WTC11 (cell line): ENCODE measurements at regions not wholly inside any gene's neighbourhood (a gene's known extent, or its start where the extent isn't known, plus 50 kb on each side); places are given as distances from the start of the nearest gene placed in this dataset.

ENCODE experiments used
- ATAC-seq: fragments of 200-7000 bp; cut with Tn5 transposase; 2 replicates; pipeline ENCODE4 v1.10.0; 2021; ENCODE audit warnings: mild to moderate bottlenecking, moderate library complexity
- CTCF ChIA-PET: fragments of 300-600 bp; sonication (Branson Sonifier 250); formaldehyde crosslinking; loops from one replicate; lab custom pipeline; 2021; ENCODE audit warnings: antibody characterized with exemption; lab: Charles Lee
- POLR2A ChIA-PET: fragments of 350-600 bp; sonication (Branson Sonifier 250); formaldehyde crosslinking; loops from one replicate; lab custom pipeline; 2021; ENCODE audit warnings: antibody characterized with exemption; lab: Charles Lee
- DNase-seq: peaks from one replicate; pipeline ENCODE4 v3.0.0; 2021; ENCODE audit warnings: low spot score
- H3K27ac Mint-ChIP-seq: 2 replicates; pipeline ENCODE4 v1.8.0; 2021; ENCODE audit warnings: mixed read lengths
- H3K27me3 Mint-ChIP-seq: 2 replicates; pipeline ENCODE4 v1.8.0; 2021; ENCODE audit warnings: low read depth, mild to moderate bottlenecking, moderate library complexity, mixed read lengths
- H3K36me3 Mint-ChIP-seq: 2 replicates; pipeline ENCODE4 v1.8.0; 2021; ENCODE audit warnings: mixed read lengths
- H3K4me1 Mint-ChIP-seq: 2 replicates; pipeline ENCODE4 v1.8.0; 2022; ENCODE audit warnings: mixed read lengths
- H3K4me3 Mint-ChIP-seq: 2 replicates; pipeline ENCODE4 v1.8.0; 2021; ENCODE audit warnings: mild to moderate bottlenecking, moderate library complexity, mixed read lengths
- H3K9me3 Mint-ChIP-seq: 2 replicates; pipeline ENCODE4 v1.8.0; 2021; ENCODE audit warnings: mixed read lengths
- EMX1 ChIP-seq: fragments of 250-450 bp; sonication (Bioruptor Pico); IDR thresholded peaks from 2 replicates; pipeline ENCODE4 v1.8.0; 2021; ENCODE audit warnings: mild to moderate bottlenecking
- FOXP4 ChIP-seq: sonication (generic); formaldehyde crosslinking; IDR thresholded peaks from 2 replicates; pipeline ENCODE4 v1.8.0; 2022; ENCODE audit warnings: mild to moderate bottlenecking, missing genetic modification reagents
- KAT7 ChIP-seq: sonication (generic); formaldehyde crosslinking; IDR thresholded peaks from 2 replicates; pipeline ENCODE4 v1.8.1; 2023; ENCODE audit warnings: missing genetic modification reagents, mild to moderate bottlenecking, borderline replicate concordance
- NR3C1 ChIP-seq: sonication (generic); formaldehyde crosslinking; conservative IDR thresholded peaks from 2 replicates; pipeline ENCODE4 v1.8.1; 2023; ENCODE audit warnings: low read depth, mild to moderate bottlenecking, missing genetic modification reagents
- OVOL2 ChIP-seq: fragments of 250-450 bp; sonication (Bioruptor Pico); IDR thresholded peaks from 2 replicates; pipeline ENCODE4 v1.9.0; 2021; ENCODE audit warnings: mild to moderate bottlenecking, borderline replicate concordance
- TCF7 ChIP-seq: sonication (generic); formaldehyde crosslinking; IDR thresholded peaks from 2 replicates; pipeline ENCODE4 v1.8.0; 2022; ENCODE audit warnings: mild to moderate bottlenecking, low read depth, missing genetic modification reagents, moderate library complexity
- TEAD1 ChIP-seq: sonication (generic); formaldehyde crosslinking; IDR thresholded peaks from 2 replicates; pipeline ENCODE4 v1.8.0; 2022; ENCODE audit warnings: mild to moderate bottlenecking, missing genetic modification reagents
- USF2 ChIP-seq: sonication (generic); formaldehyde crosslinking; IDR thresholded peaks from 2 replicates; pipeline ENCODE4 v1.8.1; 2023; ENCODE audit warnings: mild to moderate bottlenecking, missing genetic modification reagents, moderate library complexity
- ZBTB43 ChIP-seq: sonication (generic); formaldehyde crosslinking; IDR thresholded peaks from 2 replicates; pipeline ENCODE4 v1.8.1; 2023; ENCODE audit warnings: mild to moderate bottlenecking, missing genetic modification reagents
- ZMAT4 ChIP-seq: fragments of 250-450 bp; sonication (Bioruptor Pico); IDR thresholded peaks from 2 replicates; pipeline ENCODE4 v1.9.0; 2021; ENCODE audit warnings: mild to moderate bottlenecking
- ZNF317 ChIP-seq: sonication (generic); formaldehyde crosslinking; IDR thresholded peaks from 2 replicates; pipeline ENCODE4 v1.8.1; 2023; ENCODE audit warnings: low read depth, mild to moderate bottlenecking, moderate library complexity, missing genetic modification reagents, borderline replicate concordance
- ZNF416 ChIP-seq: fragments of 250-450 bp; sonication (Bioruptor Pico); IDR thresholded peaks from 2 replicates; pipeline ENCODE4 v1.9.0; 2021; ENCODE audit warnings: mild to moderate bottlenecking, inconsistent platforms
- TF ChIP-seq, protein P1 (sequence below): sonication (generic); formaldehyde crosslinking; IDR thresholded peaks from 2 replicates; pipeline ENCODE4 v1.8.1; 2023; ENCODE audit warnings: mild to moderate bottlenecking, missing genetic modification reagents
- TF ChIP-seq, protein P2 (sequence below): sonication (generic); formaldehyde crosslinking; IDR thresholded peaks from 2 replicates; pipeline ENCODE4 v1.8.1; 2023; ENCODE audit warnings: mild to moderate bottlenecking, missing genetic modification reagents, moderate library complexity
- TF ChIP-seq, protein P3 (sequence below): fragments of 250-450 bp; sonication (Bioruptor Pico); IDR thresholded peaks from 2 replicates; pipeline ENCODE4 v1.8.0; 2021; ENCODE audit warnings: mild to moderate bottlenecking
- TF ChIP-seq, protein P4 (sequence below): sonication (generic); formaldehyde crosslinking; IDR thresholded peaks from 2 replicates; pipeline ENCODE4 v1.8.0; 2022; ENCODE audit warnings: missing genetic modification reagents
- TF ChIP-seq, protein P5 (sequence below): sonication (generic); formaldehyde crosslinking; IDR thresholded peaks from 2 replicates; pipeline ENCODE4 v1.8.1; 2023; ENCODE audit warnings: mild to moderate bottlenecking, missing genetic modification reagents, borderline replicate concordance

DNA sequence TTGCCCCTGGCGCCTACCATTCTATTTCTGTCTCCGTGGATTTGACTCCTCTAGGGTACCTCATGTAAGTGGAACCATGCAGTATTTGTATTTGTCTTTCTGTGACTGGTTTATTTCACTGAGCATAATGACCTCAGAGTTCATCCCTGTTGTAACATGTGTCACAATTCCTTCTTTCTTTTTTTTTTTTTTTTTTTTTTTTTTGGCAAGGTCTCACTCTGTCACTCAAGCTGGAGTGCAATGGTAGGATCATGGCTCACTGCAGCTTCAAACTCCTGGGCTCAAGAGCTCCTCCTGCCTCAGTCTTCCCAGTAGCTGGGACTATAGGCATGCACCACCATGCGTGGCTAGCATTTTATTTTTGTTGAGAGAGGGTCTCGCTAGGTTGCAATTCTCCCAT is 74.0 kb upstream of the SEPTIN5 start (continued):
- TF ChIP-seq, protein P1, sequence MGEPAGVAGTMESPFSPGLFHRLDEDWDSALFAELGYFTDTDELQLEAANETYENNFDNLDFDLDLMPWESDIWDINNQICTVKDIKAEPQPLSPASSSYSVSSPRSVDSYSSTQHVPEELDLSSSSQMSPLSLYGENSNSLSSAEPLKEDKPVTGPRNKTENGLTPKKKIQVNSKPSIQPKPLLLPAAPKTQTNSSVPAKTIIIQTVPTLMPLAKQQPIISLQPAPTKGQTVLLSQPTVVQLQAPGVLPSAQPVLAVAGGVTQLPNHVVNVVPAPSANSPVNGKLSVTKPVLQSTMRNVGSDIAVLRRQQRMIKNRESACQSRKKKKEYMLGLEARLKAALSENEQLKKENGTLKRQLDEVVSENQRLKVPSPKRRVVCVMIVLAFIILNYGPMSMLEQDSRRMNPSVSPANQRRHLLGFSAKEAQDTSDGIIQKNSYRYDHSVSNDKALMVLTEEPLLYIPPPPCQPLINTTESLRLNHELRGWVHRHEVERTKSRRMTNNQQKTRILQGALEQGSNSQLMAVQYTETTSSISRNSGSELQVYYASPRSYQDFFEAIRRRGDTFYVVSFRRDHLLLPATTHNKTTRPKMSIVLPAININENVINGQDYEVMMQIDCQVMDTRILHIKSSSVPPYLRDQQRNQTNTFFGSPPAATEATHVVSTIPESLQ, result no peak
- TF ChIP-seq, protein P2, sequence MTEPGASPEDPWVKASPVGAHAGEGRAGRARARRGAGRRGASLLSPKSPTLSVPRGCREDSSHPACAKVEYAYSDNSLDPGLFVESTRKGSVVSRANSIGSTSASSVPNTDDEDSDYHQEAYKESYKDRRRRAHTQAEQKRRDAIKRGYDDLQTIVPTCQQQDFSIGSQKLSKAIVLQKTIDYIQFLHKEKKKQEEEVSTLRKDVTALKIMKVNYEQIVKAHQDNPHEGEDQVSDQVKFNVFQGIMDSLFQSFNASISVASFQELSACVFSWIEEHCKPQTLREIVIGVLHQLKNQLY, result no peak

DNA sequence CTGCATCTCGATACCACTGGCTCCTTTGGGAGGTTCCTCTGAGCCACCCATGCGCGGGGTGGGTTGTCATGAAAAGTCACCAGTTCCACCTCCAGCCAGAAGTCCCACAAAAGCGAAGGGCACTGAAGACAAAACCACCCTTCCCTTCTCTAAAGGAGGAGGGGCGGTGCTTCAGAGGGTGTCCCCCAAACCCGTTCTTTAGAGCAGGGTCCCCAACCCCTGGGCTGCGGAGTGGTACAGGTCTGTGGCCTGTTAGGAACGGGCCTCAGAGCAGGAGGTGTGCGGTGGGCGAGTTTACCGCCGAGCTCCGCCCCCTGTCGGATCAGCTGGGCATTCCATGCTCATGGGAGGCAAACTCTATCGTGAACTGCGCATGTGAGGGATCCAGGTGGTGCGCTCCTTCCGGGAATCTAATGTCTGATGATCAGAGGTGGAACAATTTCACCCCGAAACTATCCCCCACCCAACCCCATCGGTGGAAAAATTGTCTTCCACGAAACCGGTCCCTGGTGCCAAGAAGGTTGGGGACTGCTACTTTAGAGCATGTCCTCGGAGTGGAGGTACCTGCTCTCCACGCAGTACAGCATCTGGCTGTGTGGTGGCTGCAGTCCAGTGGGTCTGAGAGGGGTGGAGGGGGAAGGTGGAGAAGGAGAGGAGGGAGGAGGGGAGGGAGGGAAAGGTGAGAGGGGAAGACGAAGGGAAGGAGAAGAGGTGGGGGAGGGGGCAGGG is 72.9 kb upstream of the SEPTIN5 start:
- H3K27ac Mint-ChIP-seq, result no peak overlapping the region
- peak; percentile 95 for ATAC-seq
- H3K4me3 Mint-ChIP-seq, result peak overlapping the region; percentile 47
- peak; percentile 85 for DNase-seq
- CTCF ChIA-PET, result interaction anchor here (0.7 to 1.7 kb wide), 19 partner anchors 9 to 497 kb away, joined by 3 to 17 read pairs (median 3); partner anchors contain the start of genes CDC45, ESS2 and UFD1
- H3K36me3 Mint-ChIP-seq, result 0 out of 2 replicates have a peak, but pooled peaks cover 2% of the 10 kb centered on the region
- H3K27me3 Mint-ChIP-seq, result peaks cover 15% of the 10 kb centered on the region
- POLR2A ChIA-PET, result no interaction called here
- H3K4me1 Mint-ChIP-seq, result peaks cover 13% of the 10 kb centered on the region
- H3K9me3 Mint-ChIP-seq, result peaks cover 2% of the 10 kb centered on the region
- TF ChIP-seq ZNF317 (CRISPR knock-in tag), result no peak
- TF ChIP-seq, protein P3, sequence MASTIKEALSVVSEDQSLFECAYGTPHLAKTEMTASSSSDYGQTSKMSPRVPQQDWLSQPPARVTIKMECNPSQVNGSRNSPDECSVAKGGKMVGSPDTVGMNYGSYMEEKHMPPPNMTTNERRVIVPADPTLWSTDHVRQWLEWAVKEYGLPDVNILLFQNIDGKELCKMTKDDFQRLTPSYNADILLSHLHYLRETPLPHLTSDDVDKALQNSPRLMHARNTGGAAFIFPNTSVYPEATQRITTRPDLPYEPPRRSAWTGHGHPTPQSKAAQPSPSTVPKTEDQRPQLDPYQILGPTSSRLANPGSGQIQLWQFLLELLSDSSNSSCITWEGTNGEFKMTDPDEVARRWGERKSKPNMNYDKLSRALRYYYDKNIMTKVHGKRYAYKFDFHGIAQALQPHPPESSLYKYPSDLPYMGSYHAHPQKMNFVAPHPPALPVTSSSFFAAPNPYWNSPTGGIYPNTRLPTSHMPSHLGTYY (CRISPR knock-in tag), result no peak
- TF ChIP-seq KAT7 (CRISPR knock-in tag), result no peak
- no peak for TF ChIP-seq ZNF416
- no peak for TF ChIP-seq ZBTB43 (CRISPR knock-in tag)
- TF ChIP-seq, protein P4, sequence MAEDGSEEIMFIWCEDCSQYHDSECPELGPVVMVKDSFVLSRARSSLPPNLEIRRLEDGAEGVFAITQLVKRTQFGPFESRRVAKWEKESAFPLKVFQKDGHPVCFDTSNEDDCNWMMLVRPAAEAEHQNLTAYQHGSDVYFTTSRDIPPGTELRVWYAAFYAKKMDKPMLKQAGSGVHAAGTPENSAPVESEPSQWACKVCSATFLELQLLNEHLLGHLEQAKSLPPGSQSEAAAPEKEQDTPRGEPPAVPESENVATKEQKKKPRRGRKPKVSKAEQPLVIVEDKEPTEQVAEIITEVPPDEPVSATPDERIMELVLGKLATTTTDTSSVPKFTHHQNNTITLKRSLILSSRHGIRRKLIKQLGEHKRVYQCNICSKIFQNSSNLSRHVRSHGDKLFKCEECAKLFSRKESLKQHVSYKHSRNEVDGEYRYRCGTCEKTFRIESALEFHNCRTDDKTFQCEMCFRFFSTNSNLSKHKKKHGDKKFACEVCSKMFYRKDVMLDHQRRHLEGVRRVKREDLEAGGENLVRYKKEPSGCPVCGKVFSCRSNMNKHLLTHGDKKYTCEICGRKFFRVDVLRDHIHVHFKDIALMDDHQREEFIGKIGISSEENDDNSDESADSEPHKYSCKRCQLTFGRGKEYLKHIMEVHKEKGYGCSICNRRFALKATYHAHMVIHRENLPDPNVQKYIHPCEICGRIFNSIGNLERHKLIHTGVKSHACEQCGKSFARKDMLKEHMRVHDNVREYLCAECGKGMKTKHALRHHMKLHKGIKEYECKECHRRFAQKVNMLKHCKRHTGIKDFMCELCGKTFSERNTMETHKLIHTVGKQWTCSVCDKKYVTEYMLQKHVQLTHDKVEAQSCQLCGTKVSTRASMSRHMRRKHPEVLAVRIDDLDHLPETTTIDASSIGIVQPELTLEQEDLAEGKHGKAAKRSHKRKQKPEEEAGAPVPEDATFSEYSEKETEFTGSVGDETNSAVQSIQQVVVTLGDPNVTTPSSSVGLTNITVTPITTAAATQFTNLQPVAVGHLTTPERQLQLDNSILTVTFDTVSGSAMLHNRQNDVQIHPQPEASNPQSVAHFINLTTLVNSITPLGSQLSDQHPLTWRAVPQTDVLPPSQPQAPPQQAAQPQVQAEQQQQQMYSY, result no peak
- 0 out of 2 replicates have a peak, but pooled peaks have one; percentile 37 for TF ChIP-seq FOXP4 (CRISPR knock-in tag)
- TF ChIP-seq USF2, result no peak
- TF ChIP-seq EMX1, result no peak
- no peak for TF ChIP-seq OVOL2
- no peak for TF ChIP-seq TEAD1 (CRISPR knock-in tag)
- no peak for TF ChIP-seq NR3C1 (CRISPR knock-in tag)
- TF ChIP-seq ZMAT4 (CRISPR knock-in tag), result no peak
- TF ChIP-seq, protein P5, sequence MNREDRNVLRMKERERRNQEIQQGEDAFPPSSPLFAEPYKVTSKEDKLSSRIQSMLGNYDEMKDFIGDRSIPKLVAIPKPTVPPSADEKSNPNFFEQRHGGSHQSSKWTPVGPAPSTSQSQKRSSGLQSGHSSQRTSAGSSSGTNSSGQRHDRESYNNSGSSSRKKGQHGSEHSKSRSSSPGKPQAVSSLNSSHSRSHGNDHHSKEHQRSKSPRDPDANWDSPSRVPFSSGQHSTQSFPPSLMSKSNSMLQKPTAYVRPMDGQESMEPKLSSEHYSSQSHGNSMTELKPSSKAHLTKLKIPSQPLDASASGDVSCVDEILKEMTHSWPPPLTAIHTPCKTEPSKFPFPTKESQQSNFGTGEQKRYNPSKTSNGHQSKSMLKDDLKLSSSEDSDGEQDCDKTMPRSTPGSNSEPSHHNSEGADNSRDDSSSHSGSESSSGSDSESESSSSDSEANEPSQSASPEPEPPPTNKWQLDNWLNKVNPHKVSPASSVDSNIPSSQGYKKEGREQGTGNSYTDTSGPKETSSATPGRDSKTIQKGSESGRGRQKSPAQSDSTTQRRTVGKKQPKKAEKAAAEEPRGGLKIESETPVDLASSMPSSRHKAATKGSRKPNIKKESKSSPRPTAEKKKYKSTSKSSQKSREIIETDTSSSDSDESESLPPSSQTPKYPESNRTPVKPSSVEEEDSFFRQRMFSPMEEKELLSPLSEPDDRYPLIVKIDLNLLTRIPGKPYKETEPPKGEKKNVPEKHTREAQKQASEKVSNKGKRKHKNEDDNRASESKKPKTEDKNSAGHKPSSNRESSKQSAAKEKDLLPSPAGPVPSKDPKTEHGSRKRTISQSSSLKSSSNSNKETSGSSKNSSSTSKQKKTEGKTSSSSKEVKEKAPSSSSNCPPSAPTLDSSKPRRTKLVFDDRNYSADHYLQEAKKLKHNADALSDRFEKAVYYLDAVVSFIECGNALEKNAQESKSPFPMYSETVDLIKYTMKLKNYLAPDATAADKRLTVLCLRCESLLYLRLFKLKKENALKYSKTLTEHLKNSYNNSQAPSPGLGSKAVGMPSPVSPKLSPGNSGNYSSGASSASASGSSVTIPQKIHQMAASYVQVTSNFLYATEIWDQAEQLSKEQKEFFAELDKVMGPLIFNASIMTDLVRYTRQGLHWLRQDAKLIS (CRISPR knock-in tag), result no peak
- no peak for TF ChIP-seq TCF7 (CRISPR knock-in tag)
